ENCODE measurements at regions not wholly inside any gene's neighbourhood (a gene's known extent, or its start where the extent isn't known, plus 50 kb on each side); places are given as distances from the start of the nearest gene placed in this dataset.

- TF ChIP-seq CTCF (IDR thresholded peaks at IDR 0.05; ENCODE audit: low read depth, low read length) (no peak), POLR2A (IDR thresholded peaks at IDR 0.05; ENCODE audit: extremely low read depth, insufficient read length) (no peak), MYC (IDR thresholded peaks at IDR 0.05; ENCODE audit: low read depth, low read length) (no peak)
Observed at GRCh38 chr11:70711095-70711910, 313.0 kb downstream of the CTTN start.

GRCh38 chr11:70711911-70712185 is 313.5 kb downstream of the CTTN start:
- TF ChIP-seq CTCF (IDR thresholded peaks at IDR 0.05; ENCODE audit: low read depth, low read length) = no peak
- no peak for TF ChIP-seq MYC (IDR thresholded peaks at IDR 0.05; ENCODE audit: low read depth, low read length)
- no peak overlapping the region for H3K4me3 ChIP-seq (ENCODE audit: low read depth, low read length)
- no peak for DNase-seq (ENCODE audit: low read depth)

More at GRCh38 chr11:70711095-70711910, 313.0 kb downstream of the CTTN start:
- no peak overlapping the region for H3K4me3 ChIP-seq (ENCODE audit: low read depth, low read length)
- no peak for DNase-seq (ENCODE audit: low read depth)

DNA sequence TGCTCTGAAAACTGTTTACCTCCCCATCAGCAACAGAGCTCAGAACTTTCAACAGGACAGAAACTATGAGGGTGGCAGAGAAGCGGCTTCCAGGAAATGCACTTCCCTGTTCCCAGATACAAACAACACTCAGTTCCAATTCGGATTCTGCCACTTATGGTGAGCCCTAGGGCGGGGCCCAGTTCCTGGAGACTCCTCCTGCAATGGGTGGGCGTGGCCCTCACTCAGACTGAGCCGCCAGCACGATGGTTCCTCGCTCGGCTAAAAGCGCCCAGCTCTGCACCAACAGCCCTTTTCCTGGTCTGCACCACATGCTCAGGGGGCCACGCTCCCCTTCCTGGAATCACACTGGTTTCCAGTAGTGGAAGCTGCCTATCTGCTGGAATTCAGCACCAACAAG is 314.1 kb downstream of the CTTN start:
- no peak for TF ChIP-seq MYC (IDR thresholded peaks at IDR 0.05; ENCODE audit: low read depth, low read length)
- H3K4me3 ChIP-seq (ENCODE audit: low read depth, low read length) = no peak overlapping the region
- no peak for DNase-seq (ENCODE audit: low read depth)

DNA sequence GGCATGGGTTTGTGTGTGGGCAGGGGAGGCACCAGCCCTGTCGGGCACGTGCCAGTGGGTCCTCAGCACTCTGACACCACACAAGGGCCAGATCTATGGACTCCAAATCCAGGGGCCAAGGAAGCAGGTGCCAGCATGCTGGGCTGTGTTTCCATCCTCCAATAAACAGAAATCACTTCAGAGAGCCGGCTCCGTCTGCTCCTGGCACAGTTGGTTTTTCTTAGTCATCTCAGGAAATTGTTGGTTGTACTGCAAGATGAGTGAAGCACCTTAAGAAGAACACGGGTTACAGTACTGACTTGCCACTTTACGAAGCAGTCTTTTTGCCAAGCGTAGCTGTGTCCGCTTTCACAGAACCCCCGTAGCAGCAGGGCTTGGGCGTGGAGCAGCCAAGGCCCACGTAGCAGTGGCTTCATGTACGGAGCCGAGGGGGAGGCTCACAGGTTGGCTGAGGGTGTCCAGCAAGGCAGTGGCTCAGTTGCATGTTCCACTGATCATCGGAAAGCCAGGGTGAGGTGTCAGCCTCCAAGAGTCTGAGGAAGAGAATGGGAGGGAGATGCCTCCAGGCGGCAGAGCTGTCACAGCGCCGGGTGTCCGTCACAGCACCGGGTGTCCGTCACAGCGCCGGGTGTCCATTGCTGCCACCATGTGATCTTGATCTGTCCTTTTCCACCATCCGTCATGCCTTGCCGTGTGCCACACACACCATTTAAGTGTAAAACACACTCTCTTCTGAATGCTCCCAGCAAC is 314.9 kb downstream of the CTTN start:
- no peak for DNase-seq (ENCODE audit: low read depth)
- TF ChIP-seq, protein P1, sequence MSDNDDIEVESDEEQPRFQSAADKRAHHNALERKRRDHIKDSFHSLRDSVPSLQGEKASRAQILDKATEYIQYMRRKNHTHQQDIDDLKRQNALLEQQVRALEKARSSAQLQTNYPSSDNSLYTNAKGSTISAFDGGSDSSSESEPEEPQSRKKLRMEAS (IDR thresholded peaks at IDR 0.05; ENCODE audit: low read depth, low read length) = no peak
- no peak for TF ChIP-seq CTCF (IDR thresholded peaks at IDR 0.05; ENCODE audit: low read depth, low read length)
- TF ChIP-seq MYC (IDR thresholded peaks at IDR 0.05; ENCODE audit: low read depth, low read length) = no peak
- no peak for TF ChIP-seq POLR2A (IDR thresholded peaks at IDR 0.05; ENCODE audit: extremely low read depth, insufficient read length)
- no peak overlapping the region for H3K4me3 ChIP-seq (ENCODE audit: low read depth, low read length)

- no peak overlapping the region for H3K4me3 ChIP-seq (ENCODE audit: low read depth, low read length)
- DNase-seq (ENCODE audit: low read depth) = peak; percentile 63
- TF ChIP-seq, protein P1 (IDR thresholded peaks at IDR 0.05; ENCODE audit: low read depth, low read length) = no peak
- no peak for TF ChIP-seq CTCF (IDR thresholded peaks at IDR 0.05; ENCODE audit: low read depth, low read length)
- TF ChIP-seq MYC (IDR thresholded peaks at IDR 0.05; ENCODE audit: low read depth, low read length) = no peak
- TF ChIP-seq POLR2A (IDR thresholded peaks at IDR 0.05; ENCODE audit: extremely low read depth, insufficient read length) = no peak
Observed at GRCh38 chr11:70713988-70714665, 315.8 kb downstream of the CTTN start.

GRCh38 chr11:70715166-70715951 is 317.0 kb downstream of the CTTN start:
- H3K4me3 ChIP-seq (ENCODE audit: low read depth, low read length) = no peak overlapping the region
- TF ChIP-seq POLR2A (IDR thresholded peaks at IDR 0.05; ENCODE audit: extremely low read depth, insufficient read length) = no peak
- no peak for TF ChIP-seq CTCF (IDR thresholded peaks at IDR 0.05; ENCODE audit: low read depth, low read length)
- TF ChIP-seq, protein P1 (IDR thresholded peaks at IDR 0.05; ENCODE audit: low read depth, low read length) = no peak
- no peak for TF ChIP-seq MYC (IDR thresholded peaks at IDR 0.05; ENCODE audit: low read depth, low read length)
- no peak for DNase-seq (ENCODE audit: low read depth)

All from NB4 (cell line).